HG03139 (cell line): ENCODE measurements at regions not wholly inside any gene's neighbourhood (a gene's known extent, or its start where the extent isn't known, plus 50 kb on each side); places are given as distances from the start of the nearest gene placed in this dataset.
A peak's percentile ranks its signal among the peaks of the same experiment; 100 is the strongest.

ENCODE experiments used
- ATAC-seq: cut with Tn5 transposase; IDR thresholded peaks from one replicate; pipeline ENCODE4 v1.9.1; 2021; ENCODE audit not compliant: unreplicated experiment

DNA sequence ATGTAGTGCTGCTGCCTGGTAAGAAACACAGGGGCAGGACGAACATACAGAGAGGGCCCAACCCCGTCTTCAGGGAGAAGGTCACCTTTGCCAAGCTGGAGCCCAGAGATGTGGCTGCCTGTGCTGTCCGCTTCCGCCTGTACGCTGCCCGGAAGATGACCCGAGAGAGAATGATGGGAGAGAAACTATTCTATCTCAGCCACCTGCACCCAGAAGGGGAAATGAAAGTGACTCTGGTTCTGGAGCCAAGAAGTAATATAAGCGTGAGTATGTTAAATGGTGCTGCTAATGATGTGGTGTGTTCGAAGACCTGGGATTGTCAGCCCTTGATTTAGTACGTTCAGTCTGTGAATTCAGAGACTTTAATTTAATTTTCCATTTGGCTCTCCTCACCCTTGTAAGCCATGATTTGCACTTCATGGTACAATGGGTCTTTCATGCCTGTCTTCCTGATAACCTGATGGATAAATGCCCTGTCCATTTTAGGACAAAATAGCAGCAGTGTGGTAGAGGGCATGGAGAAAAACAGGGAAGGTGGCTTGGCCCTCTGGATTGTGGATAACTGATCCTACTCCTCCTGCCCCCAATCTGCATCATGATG is 318.9 kb downstream of the SNAPC1 start:
- peak; percentile 87 for ATAC-seq

DNA sequence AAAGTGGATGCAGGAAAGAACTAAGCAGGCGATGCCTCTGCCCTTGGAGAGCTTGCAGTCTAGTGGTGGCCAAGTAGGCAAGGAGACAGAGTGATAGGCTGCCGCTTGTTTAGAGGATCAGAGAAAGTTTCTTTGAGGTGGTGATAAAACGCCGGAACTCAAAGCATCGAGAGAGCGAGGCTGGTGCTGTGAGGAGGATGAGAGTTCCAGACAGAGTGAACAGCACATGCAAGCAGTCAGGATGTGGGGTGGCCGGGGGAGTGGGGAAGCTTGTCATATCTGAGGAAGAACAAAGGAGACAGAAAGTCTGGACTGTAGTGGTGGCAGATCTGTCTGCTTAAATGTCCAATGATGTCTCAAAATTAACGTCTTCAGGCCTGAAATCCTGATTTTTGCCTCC is 319.7 kb downstream of the SNAPC1 start:
- no peak for ATAC-seq

DNA sequence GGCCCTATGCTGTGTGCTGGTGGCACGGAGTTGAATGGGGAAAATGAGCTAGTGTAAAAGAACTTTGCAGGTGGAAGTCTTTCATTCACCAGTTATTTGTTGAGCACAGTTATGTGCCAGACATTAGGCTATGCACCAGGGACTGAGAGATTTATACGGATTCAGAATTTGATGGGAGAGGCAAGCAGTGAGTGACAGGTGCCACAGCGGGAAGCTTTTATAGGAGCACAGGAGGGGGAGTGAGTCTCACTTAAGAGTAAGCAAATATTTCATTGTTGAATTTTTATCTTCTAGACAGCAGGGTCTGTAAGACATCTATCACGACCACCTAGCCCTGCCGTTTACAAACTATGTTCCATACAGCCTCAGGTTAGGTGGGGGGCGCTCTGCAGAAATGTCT is 320.6 kb downstream of the SNAPC1 start:
- no peak for ATAC-seq

DNA sequence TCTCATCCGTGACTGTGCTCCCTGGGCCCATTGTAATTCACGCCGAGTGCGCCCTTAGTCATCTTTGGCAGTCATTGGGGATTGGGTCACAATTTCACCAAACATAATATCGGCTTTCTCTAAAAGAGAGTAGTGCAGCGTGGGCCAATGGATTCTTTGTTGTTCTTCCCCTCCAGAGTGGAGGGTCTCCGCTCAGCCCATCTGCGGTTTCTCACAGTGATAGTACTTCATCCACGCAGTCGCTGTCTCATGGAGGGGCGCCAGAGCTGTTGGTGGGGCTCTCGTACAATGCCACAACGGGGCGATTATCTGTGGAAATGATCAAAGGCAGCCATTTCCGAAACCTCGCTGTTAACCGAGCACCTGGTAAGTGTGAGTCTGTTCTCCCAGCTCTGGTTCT is 321.8 kb downstream of the SNAPC1 start:
- ATAC-seq, result no peak

DNA sequence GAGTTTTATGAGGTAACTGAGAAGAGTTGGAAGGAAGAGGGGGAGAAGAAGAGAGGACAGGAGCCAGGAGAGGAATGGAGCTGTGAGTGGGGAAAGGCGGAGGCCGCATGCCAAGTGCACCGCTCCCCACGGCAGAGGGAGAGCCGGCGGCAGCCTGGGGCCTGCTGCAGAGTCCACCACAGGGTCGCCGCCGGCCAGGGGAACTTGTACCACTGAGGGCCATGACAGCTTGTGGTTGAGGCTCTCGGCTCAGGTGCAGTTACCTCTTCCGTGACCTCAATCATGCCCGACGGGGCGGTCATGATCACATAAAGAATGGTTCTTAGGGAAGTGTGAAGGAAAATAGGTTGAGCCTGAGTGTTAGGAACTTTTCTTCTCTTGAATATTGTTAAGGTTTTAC is 325.0 kb downstream of the SNAPC1 start:
- ATAC-seq, result no peak

DNA sequence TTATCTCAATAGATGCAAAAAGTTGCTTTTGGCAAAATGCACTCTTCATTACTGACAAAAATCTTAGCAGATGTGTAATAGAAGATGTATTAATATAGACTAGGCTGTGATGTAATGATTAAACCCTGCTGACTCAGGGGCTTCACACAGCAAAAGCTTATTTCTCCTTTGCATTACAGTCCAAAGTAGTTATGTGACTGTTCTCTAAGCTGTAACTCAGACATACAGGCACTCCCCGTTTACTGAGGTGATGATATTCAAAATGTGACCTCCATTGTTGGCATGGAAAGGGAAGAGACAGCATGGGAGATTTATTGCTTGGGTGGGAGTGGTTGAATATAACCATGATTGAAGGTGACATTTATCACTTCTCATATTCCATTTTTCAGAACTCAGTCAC is 331.5 kb downstream of the SNAPC1 start:
- ATAC-seq, result no peak

DNA sequence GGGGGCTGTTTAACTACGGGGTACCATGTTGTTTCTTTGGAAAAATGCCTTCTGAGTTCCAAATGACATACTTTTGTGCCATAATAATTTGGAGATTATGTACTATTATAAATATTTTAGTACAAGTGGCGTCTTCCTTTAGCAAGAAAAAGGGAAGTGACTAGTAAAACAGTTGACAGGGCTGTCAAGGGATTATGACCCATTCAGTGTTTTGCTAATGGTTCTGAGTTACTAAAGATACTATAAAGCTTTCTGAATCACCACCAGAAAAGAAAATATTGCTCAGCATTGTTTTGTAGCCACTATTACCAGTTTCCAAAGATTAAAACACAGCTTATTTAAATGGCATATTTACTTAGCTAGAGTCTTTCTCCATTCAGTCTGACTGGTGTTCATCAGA is 334.9 kb downstream of the SNAPC1 start:
- no peak for ATAC-seq

DNA sequence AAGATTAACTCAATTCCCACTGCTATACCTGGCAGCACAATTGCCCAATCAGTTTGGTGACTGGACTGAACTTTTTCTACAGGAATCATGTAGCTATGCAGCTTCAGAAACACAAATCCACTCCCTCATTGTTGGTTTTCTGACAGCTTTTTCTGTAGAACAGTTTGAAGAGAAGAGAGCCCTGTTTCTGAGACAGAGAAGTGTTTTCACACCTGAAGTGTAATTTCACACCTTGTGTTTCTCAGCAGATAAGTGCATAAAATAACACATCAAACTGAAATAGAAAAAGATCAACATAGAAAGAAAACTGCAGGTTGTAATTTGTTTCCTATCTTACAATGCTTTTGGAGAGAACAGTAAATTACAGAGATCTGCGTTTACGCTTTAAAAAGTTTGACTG is 335.6 kb downstream of the SNAPC1 start:
- no peak for ATAC-seq

DNA sequence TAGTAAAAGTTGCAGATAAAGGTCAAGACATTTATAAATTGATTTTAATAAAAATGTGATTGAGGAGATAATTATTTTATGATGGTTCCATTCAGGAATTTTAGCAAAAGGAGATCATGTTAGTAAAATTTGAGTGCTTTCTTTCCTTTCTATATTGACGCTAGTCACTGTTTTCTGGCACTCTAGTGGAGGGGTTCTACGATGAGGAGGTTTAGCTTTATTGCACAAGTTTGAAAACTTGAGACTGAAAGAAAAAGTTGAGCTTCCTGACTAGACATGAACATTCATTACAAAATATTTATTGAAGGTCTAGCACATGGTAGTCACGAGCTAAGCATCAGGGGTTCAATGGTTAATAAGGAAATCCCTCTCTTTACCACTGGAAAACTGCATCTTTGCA is 336.1 kb downstream of the SNAPC1 start:
- ATAC-seq, result no peak

DNA sequence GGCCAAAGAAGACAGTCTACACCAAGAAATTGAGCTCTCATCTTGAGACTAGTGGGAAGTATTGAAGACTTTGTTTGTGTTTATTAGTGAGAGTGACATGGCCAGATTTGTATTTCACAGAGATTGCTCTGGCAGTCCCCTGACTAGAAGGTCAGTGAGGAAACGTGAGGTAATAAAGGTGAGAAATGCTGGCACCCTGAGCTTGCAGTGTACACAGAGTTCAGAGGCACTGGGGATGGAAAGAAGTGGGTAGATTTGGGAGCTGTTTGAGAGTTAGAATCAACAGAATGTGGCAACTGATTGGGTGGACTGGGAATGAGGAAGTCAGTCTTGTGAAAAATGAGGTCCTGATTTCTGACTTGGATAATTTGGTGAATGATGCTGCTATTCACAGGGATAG is 336.9 kb downstream of the SNAPC1 start:
- no peak for ATAC-seq

DNA sequence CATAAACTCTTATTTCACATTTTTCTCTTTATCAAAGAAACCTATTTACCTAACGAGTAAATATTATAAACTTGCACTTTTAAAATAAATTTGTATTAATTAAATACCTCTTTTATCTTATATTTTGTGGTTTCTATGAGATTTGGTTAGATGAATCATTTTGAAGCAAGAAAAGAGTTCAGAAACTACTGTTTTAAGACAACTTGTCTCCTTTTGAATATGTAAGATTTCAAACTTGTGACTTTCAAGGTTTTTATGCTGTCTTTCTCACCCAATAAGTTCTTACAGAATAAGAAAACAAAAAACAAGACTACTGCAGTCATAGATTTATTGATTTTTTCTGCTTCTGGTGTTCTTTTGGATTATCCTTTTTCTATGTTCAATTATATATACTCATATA is 339.0 kb downstream of the SNAPC1 start:
- ATAC-seq, result no peak

DNA sequence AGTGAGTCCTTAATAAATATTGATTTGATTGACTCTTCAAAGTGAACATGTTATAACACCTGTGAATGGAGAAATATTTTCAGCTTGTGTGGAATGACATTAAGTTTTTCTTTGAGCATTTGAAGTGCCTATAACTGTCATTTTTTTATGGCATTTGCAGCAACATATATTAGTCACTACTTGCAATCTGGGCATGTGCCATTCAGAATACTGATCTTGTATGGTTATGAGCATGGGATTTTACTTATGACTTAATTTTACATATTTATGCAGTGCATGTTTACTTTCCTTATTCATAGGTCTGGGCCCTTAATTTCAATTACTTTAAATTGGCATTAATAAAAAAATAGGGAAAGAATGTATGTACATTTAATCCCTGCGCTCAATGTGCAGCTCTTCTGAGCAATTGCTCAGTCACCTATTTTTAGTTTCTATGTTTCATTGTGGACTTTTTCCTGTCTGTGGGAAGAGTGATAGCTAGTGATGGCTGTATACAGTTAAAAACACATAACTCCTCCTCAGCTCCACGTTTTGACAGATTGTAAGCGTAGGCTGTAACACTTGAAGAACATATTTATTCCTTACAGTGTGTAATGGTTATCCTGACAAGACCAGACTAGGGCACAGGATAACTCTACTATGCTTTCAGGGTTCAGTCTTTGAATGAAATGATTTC is 339.6 kb downstream of the SNAPC1 start:
- ATAC-seq, result no peak

DNA sequence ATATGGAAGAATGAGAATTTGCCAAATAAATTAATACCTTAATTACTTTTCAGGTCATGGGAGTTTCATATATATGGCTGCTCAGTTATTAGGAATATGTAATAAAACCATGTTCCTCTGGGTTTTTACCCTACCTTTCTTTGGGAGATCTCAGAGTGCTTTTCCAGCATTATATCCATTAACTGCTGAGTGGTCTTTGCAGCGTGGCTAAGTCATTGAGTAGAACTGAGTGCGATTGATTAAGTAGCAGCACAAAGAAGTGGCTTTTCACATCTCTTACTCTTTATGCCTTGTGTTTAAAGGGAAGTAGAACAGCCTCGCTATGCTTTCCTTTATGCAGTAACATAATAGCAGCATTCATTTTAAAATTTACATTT is 340.1 kb downstream of the SNAPC1 start:
- no peak for ATAC-seq

DNA sequence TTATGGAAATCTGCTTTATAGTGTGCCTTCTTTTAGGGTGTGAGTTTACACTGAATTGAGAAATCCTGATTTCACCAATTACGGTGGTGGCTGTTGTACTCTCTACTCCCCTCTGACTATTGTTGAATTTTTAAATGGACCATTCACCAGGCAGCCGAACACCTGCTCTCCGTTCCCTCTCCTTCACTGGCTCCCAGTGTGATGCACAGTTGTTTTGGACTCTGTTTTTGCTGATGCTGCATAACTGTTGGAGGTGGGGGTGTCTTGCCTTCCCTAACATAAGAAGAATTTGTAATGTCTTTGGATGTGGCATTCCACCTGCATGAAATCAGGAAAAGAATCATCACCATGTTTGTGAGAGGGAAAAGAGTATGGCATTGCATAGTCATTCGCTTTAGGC is 341.2 kb downstream of the SNAPC1 start:
- ATAC-seq, result no peak

DNA sequence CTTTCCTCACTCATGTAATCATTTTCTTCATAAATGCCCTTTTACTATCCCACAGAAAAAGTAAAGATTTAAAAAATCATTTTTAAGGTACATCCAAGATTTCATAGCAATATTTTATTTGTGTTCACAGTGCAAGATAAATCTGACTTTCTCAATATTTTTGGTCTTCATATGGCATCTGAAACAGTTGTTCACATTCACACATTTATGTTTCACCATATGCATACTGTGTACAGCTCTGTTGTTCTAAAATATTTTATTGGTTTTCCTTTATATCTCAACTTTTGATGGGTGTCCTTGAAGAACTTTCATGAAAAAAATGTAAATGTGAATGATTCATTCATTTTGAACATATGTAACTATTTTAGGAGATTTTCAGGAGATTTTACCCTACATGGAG is 348.7 kb downstream of the SNAPC1 start:
- no peak for ATAC-seq

DNA sequence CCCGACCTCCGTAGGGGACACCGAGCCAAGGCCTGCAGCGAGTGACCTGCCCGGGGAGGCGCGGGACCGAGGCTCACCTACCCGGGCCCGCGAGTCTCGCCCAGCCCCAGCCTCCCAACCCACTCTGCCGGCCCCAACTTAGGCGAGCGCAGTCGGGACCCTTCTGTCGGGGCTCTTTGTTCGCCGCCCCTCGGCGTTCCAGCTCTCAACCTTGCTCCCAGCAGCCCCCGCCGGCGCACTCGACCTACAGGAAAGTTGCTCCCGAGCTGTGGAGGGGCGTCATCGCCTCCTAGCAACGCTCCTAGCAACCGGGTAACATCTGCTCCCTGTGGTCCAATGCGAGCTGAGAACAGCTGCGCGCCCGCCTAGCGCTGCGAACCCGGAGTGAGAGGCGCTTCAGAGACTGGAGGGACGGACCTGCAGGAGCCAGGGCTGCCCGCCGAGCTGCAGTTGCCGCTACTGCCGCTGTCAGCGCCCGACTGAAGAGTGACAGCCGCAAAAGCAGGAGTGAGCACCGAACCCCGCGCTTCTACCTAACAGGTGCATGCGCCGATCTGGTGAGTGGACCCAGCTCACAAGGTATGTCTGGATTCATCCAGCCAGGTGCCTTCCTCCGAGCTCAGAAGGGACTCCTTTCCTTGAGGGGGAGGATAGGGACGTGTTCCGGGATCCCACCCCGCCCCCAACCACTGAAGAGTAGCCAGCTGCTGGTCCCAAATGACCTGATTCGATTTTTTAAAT is 355.0 kb downstream of the SNAPC1 start:
- peak; percentile 93 for ATAC-seq

DNA sequence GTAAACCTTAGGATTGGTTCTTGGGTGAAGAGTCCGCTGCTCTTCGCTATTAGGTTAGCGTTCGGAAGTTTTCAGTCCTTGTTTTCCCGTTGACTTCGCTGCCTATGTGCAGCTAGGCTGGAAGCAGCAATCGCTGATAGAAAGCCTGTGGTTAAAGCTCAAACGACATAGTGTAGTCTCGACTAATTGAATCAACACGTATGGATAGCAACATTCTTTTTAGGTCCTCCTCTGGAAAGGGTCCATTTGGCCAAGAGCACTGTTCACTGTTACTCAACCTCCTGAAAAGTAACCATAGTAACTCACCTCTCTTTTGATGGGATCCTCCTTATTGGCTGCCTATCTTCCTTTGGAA is 355.5 kb downstream of the SNAPC1 start:
- ATAC-seq, result no peak

DNA sequence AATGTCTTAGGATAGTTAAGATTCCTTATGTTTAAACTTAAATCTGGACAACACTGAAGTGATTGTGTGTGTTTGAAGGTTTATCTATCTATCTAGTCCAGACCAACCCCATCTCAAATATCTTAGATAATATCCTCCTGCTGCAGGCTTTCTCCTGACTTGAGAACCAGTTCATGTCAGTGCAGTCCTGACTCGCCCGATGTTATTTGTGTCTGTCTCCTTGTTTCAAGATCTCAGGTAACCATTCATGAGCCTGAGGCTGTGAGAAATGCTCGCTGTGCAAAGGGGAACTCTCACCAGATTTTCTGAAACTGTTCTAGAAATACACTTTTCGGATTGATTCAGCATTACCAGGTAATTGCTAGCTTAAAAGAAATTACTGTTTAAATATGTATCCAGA is 356.2 kb downstream of the SNAPC1 start:
- no peak for ATAC-seq

DNA sequence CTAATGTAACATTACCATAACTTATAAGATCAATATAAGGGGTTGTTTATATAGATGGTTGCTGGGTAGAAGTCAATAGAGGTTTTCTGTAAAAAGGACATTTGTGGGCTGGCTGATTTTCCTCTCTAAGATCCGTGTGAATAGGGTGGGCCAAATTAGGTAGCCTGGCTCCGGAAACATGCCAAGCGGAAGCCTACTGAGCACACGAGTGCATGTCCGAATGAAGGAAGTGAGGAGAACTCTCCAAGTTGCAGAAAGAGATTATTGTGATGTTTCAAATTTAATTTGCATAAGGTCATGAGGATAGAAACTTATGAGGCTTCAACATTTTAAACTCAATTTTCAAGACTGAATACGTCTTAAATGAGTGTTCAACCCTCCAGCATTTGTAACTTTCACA is 356.7 kb downstream of the SNAPC1 start:
- no peak for ATAC-seq

DNA sequence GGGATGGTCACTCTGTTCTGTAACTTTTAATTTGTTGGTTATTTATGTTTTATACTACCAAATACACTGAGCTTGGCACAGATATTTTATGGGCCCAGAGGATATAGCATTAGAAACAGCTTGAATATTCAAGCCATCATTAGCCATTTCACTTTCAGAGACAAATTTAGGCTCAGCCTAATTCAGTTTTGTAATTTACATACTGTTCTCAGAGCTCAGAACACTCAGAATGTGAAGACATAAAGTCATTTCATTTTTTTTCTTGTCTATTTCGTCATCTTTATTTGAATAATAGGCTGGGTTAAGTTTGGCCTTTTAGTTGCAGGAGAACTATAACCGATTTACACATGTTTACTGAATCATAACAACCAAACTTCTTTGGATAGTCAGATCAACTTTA is 361.7 kb downstream of the SNAPC1 start:
- no peak for ATAC-seq

DNA sequence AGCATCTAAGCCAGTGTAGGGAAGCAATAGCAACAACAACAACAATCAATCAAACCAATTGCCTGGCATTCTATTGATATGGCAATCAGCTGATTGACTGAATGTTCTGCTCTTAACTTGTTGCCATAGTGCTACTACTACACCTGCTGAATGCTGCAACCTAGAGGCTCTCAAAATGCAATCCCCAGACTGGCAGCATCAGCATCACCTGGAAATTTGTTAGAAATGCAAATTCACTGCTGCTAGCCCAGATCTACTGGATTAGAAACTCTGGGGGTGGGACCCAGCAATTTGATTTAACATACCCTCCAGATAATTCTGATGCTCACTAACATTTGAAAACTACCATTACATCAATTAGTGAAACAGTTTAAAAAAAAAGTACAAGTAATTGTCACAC is 363.6 kb downstream of the SNAPC1 start:
- no peak for ATAC-seq

DNA sequence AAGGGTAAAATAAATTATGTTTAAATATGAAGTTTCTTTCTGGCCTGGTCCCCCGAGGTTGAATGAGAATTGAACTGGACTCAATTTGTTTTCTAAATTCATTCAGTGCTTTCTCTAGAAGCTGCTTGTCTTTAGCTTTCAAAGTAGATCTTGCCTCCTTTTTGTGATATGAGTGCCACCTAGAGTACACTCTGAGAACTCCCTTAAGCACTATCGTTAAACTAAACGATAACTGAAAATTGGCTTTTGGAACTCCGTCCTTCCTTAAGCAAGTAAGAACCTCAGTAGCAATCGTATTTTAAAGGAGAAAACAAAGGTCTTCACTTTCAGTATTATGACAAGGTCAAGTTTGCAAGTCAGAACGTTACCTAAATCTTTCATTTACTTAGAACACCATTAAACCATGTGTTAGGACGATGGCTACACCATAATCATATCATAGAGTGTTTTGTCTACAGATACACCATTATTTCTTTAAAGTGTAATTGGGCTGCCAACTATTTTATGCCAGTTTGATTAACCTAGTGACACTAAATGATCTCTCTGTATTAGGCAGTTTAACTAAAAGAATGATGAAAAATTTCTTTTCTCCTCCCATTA is 364.8 kb downstream of the SNAPC1 start:
- peak; percentile 50 for ATAC-seq
